Fibroblast of mammary gland (primary cell): ENCODE measurements at regions not wholly inside any gene's neighbourhood (a gene's known extent, or its start where the extent isn't known, plus 50 kb on each side); places are given as distances from the start of the nearest gene placed in this dataset.
"Not testable (repeated sequence)": the region's sequence is repeated elsewhere in the genome, so short reads cannot be mapped to it uniquely, and the experiment has no call there.

ENCODE experiments used
- DNase-seq: peaks from one replicate; pipeline ENCODE4 v3.0.0-alpha.2; 2010; ENCODE audit warnings: low read depth
- H3K4me3 ChIP-seq: 2 replicates; pipeline ENCODE4 v1.5.1; 2011; ENCODE audit warnings: low read depth, mild to moderate bottlenecking, low read length, moderate library complexity; ENCODE audit not compliant: control insufficient read depth
- TF ChIP-seq, protein P1 (sequence below): conservative IDR thresholded peaks from 2 replicates; pipeline ENCODE4 v1.5.1; 2011; ENCODE audit warnings: low read depth, low read length, inconsistent platforms; ENCODE audit not compliant: control insufficient read depth, insufficient read depth

DNA sequence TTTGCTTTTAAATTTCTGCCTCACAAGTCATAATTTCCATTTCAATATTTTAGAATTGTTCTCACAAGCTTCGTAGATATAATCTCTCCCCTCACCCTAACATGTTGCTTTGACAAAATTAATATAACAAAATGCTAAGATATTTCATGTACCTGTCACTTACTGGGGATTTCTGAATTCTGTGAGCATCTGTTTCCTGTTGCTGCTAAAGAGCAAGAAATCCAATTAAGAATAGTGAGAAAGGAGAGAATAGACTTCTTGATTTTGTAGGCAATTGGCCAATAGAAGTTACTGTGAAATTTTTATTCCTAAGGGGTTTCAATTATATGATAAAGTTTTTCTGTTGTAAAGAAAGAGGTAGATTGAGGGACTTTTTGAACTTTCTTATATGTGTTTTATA, 796.5 kb upstream of the ARRDC3 start:
- H3K4me3 ChIP-seq = no peak overlapping the region
- TF ChIP-seq, protein P1, sequence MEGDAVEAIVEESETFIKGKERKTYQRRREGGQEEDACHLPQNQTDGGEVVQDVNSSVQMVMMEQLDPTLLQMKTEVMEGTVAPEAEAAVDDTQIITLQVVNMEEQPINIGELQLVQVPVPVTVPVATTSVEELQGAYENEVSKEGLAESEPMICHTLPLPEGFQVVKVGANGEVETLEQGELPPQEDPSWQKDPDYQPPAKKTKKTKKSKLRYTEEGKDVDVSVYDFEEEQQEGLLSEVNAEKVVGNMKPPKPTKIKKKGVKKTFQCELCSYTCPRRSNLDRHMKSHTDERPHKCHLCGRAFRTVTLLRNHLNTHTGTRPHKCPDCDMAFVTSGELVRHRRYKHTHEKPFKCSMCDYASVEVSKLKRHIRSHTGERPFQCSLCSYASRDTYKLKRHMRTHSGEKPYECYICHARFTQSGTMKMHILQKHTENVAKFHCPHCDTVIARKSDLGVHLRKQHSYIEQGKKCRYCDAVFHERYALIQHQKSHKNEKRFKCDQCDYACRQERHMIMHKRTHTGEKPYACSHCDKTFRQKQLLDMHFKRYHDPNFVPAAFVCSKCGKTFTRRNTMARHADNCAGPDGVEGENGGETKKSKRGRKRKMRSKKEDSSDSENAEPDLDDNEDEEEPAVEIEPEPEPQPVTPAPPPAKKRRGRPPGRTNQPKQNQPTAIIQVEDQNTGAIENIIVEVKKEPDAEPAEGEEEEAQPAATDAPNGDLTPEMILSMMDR = no peak
- no peak for DNase-seq

DNA sequence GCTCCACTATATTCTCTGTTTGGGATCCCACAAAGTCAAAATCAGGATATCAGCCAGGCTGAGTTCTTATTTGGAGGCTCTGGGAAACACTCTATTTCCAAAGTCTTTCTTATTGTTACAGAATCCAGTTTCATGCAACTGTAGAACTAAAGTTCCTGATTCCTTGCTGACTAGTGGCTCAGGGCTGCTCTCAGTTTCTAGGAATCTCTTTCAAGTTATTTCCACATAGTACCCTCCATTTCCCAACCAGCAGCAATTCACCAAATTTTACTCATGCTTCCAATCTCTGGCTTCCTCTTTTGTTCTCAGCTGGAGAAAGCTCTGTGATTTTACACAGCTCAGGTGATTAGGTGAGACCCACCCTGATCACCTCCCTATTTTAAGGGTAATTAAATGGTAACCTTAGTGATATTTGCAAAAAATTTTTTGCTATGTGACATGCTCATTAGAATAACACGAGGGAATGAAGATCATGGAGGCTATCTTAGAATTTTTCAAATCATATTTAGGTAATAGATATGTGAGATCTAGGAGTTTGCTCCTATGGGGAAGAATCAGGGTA, 794.9 kb upstream of the ARRDC3 start:
- no peak overlapping the region for H3K4me3 ChIP-seq
- TF ChIP-seq, protein P1 = no peak
- peak; percentile 21 for DNase-seq

DNA sequence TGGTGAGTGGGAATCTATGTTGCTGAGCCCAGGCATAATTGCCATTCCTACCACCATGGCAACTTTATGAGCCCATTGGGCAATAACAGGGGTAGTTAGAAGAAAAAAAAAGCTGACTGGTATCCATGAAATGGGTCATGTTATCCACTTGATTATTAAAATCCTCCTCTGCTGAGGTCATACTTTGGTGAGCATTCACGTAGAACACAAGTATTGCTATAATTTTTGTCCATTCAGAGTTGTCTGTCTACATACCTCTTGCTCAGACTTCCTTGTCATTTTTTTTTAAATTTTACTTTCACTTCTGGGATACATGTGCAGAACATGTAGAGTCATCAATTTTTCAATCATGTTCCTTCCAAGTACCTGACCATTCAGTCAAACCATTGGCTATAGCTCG, 780.8 kb upstream of the ARRDC3 start:
- no peak overlapping the region for H3K4me3 ChIP-seq
- TF ChIP-seq, protein P1 = no peak
- DNase-seq = no peak

DNA sequence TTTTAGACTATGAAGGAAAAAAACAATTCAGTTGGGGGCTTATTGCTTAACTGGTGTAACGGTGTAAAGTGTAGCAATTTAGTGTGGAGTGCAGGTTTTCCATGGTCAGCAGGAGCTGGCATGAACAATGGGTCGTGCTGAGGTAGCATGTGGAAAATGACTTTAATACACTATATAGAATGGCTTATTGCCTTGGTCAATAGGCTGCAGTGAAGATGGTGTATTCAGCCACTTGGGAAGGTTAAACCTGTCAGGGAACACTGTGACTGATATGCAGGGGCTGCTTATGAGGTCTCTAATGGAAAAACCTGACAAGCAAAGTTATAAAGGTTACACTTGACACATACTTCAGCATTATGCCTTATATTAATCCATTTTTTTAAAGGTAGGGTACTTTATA, 764.7 kb upstream of the ARRDC3 start:
- TF ChIP-seq, protein P1 = no peak
- DNase-seq = no peak
- no peak overlapping the region for H3K4me3 ChIP-seq

DNA sequence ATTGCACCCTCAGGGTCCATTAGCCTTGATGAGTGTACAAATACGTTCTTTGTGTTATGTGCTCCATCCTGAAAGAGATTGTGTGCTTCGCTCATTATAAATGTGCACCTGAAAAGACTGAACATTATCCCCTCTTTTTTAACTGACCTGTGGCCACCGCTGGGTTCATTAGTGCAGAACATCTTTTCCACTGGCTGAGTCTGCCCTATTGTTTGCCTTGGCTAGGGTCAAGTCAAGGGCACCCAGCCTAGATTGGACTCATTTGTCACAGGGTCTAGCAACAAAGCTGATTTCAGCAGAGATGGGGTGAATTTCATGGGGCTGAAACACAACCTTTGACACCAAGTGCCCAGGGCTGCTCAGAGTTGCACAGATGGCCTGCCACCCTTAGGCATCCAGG, 764.1 kb upstream of the ARRDC3 start:
- H3K4me3 ChIP-seq = no peak overlapping the region
- TF ChIP-seq, protein P1 = no peak
- no peak for DNase-seq

DNA sequence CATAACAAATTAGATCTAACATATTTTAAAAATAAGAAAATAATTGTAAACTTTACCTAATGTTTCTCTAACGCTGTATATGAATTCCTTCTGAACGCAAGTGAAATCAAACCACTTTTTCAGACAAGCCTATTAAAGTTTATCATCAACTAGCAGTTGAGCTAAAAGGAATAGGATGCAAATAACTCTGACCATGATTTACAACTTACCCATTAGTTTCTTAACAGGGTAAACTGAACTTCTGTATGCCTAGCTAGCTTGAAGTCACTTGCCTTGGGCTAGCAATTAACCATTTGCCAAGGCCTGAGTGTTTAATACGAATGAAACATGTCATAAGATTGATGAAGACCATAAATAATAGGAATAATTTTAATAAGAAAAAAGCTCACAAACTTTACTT, 762.7 kb upstream of the ARRDC3 start:
- DNase-seq = no peak
- no peak overlapping the region for H3K4me3 ChIP-seq
- TF ChIP-seq, protein P1 = no peak

DNA sequence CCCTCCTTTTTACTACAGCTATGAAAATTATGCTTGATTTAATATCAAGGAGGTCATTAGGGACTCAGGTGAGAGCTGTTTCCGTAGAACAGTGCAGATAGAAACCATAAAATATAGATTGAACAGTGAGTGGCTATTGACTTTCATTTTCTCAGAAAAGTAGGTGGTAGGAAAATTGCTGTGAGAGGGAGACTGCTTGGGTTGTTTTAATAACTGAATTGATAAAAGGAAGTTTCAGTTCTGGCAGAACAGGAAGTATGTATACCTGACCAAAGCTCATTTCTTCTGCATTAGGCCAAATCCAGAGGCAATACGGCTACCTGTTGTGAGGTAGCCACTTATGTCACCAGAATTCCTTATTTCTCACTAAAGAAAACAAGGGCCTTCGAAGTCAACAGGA, 761.7 kb upstream of the ARRDC3 start:
- DNase-seq = no peak
- H3K4me3 ChIP-seq = no peak overlapping the region
- TF ChIP-seq, protein P1 = no peak

DNA sequence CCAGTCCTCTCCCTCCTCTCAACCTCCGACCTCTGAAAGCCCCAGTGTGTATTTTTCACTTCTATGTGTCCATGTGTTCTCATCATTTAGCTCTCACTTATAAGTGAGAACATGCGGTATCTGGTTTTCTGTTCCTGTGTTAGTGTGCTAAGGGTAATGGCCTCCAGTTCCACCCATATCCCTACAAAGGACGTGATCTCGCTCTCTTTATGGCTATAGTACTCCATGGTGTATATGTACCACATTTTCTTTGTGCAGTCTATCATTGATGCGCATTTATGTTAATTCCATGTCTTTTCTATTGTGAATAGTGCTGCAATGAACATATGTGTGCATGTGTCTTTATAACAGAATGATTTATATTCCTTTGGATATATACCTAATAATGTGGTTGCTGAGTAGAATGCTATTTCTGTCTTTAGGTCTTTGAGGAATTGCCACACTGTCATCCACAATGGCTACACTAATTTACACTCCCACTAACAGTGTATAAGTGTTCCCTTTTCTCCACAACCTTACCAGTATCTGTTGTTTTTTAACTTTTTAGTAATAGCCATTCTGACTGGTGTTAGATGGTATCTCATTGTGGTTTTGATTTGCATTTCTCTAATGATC, 749.3 kb upstream of the ARRDC3 start:
- not testable (repeated sequence) for H3K4me3 ChIP-seq, DNase-seq
